ENCODE measurements at regions not wholly inside any gene's neighbourhood (a gene's known extent, or its start where the extent isn't known, plus 50 kb on each side); places are given as distances from the start of the nearest gene placed in this dataset.

- Histone ChIP-seq H3K9ac (replicated peaks in 1 of 4; ENCODE audit: extremely low read depth in 1 of 4, low read depth in 3 of 4, low read length in 3 of 4) (no peak overlapping the region), H3K36me3 (ENCODE audit: control insufficient read depth in 2 of 4, insufficient read depth in 4 of 4, low read length in 3 of 4) (no peaks in the 10 kb centered on the region), H2AFZ (ENCODE audit: low read length) (no peak overlapping the region), H3K56ac (replicated peaks; ENCODE audit: insufficient read length, low read depth, low read length) (no peak overlapping the region), H4K91ac (replicated peaks; ENCODE audit: insufficient read length, low read length) (no peak overlapping the region), H3K4me1 (replicated peaks in 1 of 4; ENCODE audit: control insufficient read depth in 3 of 4, insufficient read depth in 4 of 4, low read length in 3 of 4) (peaks cover 0 to 5% (median 1%) of the 10 kb centered on the region in 4 experiments; a peak in 4 of 7 replicates), H2BK20ac (ENCODE audit: low read length) (no peak overlapping the region), H3K27ac (ENCODE audit: low read depth, low read length) (no peak overlapping the region), H3K27me3 (replicated peaks in 1 of 4; ENCODE audit: control insufficient read depth in 3 of 4, extremely low read depth in 1 of 4, insufficient read depth in 3 of 4, low read length in 3 of 4) (no peaks in the 10 kb centered on the region), H2BK12ac (ENCODE audit: low read depth, low read length) (no peak overlapping the region), H3K79me1 (ENCODE audit: low read depth, low read length) (no peaks in the 10 kb centered on the region), H3K9me3 (ENCODE audit: insufficient read depth in 2 of 2, low read depth in 1 of 2, low read length in 1 of 2) (no peaks in the 10 kb centered on the region), H2BK120ac (replicated peaks; ENCODE audit: low read depth, low read length) (no peak overlapping the region), H3K23me2 (ENCODE audit: low read depth, low read length) (no peaks in the 10 kb centered on the region; the same call in 1 of the 2 replicates), H3K4me3 (ENCODE audit: extremely low read depth in 1 of 4, insufficient read depth in 2 of 4, low read depth in 3 of 4, low read length in 4 of 4) (no peak overlapping the region), H2BK15ac (ENCODE audit: low read length) (no peak overlapping the region), H3K79me2 (ENCODE audit: control insufficient read depth in 1 of 2, insufficient read depth in 2 of 2, low read length in 2 of 2) (no peaks in the 10 kb centered on the region), H3K18ac (ENCODE audit: extremely low read depth, low read length) (no peak overlapping the region), H2BK5ac (ENCODE audit: low read depth, low read length) (no peak overlapping the region), H4K5ac (ENCODE audit: insufficient read length, low read depth, low read length) (no peak overlapping the region), H4K8ac (ENCODE audit: extremely low read depth, insufficient read depth, low read length) (no peak overlapping the region), H3K4ac (replicated peaks; ENCODE audit: insufficient read length, low read depth, low read length) (no peak overlapping the region), H4K20me1 (replicated peaks in 1 of 2; ENCODE audit: control insufficient read depth in 1 of 2, insufficient read depth in 2 of 2, low read length in 2 of 2) (no peaks in the 10 kb centered on the region), H3K14ac (ENCODE audit: insufficient read length) (no peak overlapping the region), H2AK5ac (ENCODE audit: low read depth, low read length) (no peak overlapping the region), H3K23ac (ENCODE audit: insufficient read length) (no peak overlapping the region), H3K4me2 (ENCODE audit: insufficient read depth in 1 of 2, low read depth in 2 of 2, low read length in 2 of 2) (no peak overlapping the region)
- ChIA-PET POLR2A (ENCODE audit: partially characterized antibody) (no interaction called here), CTCF (ENCODE audit: partially characterized antibody) (interaction anchor here (1.3 kb wide), 1 partner anchor 16 kb away, joined by 3 read pairs; no protein-coding TSS in a partner anchor)
- FAIRE-seq (no peak), DNase-seq (ENCODE audit: low read depth in 1 of 2, low spot score in 2 of 2) (no peak)
- TF ChIP-seq SP2 (IDR thresholded peaks at IDR 0.05; ENCODE audit: low read length) = no peak
- TF ChIP-seq E2F6 (IDR thresholded peaks at IDR 0.05) = no peak
- no peak for TF ChIP-seq SIRT6 (IDR thresholded peaks at IDR 0.05; ENCODE audit: low read length)
- TF ChIP-seq ASH2L (IDR thresholded peaks at IDR 0.05; ENCODE audit: low read length) = no peak
- TF ChIP-seq CBX8 (IDR thresholded peaks at IDR 0.05; ENCODE audit: borderline replicate concordance, low read depth, low read length) = no peak
- WGBS, 2 experiments (ENCODE audit: extremely low coverage in 1 of 2, insufficient coverage in 1 of 2, insufficient read length in 1 of 2, insufficient replicate concordance in 2 of 2, low coverage in 1 of 2, low lambda C conversion rate in 2 of 2, missing lambda C conversion rate in 1 of 2) = 93% methylated on average over 9 of the region's 9 CpGs; no CpG with 5 or more reads in 1 of the 2 experiments
Measured at GRCh38 chr9:99366183-99366582, 144.1 kb downstream of the SEC61B start.
